ENCODE measurements at regions not wholly inside any gene's neighbourhood (a gene's known extent, or its start where the extent isn't known, plus 50 kb on each side); places are given as distances from the start of the nearest gene placed in this dataset.

- TF ChIP-seq ZSCAN23 (tag by site-specific recombination; IDR thresholded peaks at IDR 0.05): no peak
- no peak for TF ChIP-seq ZFP69B (tag by site-specific recombination; IDR thresholded peaks at IDR 0.05)
- no peak for TF ChIP-seq CTCF (tag by site-specific recombination; IDR thresholded peaks at IDR 0.05)
- TF ChIP-seq ZNF175 (tag by site-specific recombination; IDR thresholded peaks at IDR 0.05): no peak
- TF ChIP-seq, protein P1, sequence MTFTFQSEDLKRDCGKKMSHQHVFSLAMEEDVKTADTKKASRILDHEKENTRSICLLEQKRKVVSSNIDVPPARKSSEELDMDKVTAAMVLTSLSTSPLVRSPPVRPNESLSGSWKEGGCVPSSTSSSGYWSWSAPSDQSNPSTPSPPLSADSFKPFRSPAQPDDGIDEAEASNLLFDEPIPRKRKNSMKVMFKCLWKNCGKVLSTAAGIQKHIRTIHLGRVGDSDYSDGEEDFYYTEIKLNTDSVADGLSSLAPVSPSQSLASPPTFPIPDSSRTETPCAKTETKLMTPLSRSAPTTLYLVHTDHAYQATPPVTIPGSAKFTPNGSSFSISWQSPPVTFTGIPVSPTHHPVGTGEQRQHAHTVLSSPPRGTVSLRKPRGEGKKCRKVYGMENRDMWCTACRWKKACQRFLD (tag by site-specific recombination; IDR thresholded peaks at IDR 0.05): no peak
- no peak for TF ChIP-seq GLI4 (tag by site-specific recombination; IDR thresholded peaks at IDR 0.05)
- no peak for TF ChIP-seq ZNF785 (tag by site-specific recombination; IDR thresholded peaks at IDR 0.05)
- TF ChIP-seq ZNF510 (tag by site-specific recombination; IDR thresholded peaks at IDR 0.05; ENCODE audit: insufficient replicate concordance): no peak
- no peak for TF ChIP-seq YY1 (tag by site-specific recombination; IDR thresholded peaks at IDR 0.05)
Measured at GRCh38 chrX:75625232-75625631, 102.4 kb upstream of the ZDHHC15 start.

All from HEK293 (cell line).